GM23248 (cell line): ENCODE measurements at regions not wholly inside any gene's neighbourhood (a gene's known extent, or its start where the extent isn't known, plus 50 kb on each side); places are given as distances from the start of the nearest gene placed in this dataset.
"Not testable (repeated sequence)": the region's sequence is repeated elsewhere in the genome, so short reads cannot be mapped to it uniquely, and the experiment has no call there.

Experiments
- DNase-seq: peaks from one replicate; pipeline ENCODE4 v3.0.0-alpha.2; 2015
- H2AFZ ChIP-seq: fragments of 200-600 bp; sonication (generic); 2 replicates; pipeline ENCODE4 v1.6.1; 2016; ENCODE audit warnings: antibody characterized with exemption
- H3F3A ChIP-seq: fragments of 200-600 bp; sonication (generic); 2 replicates; pipeline ENCODE4 v1.6.1; 2016; ENCODE audit warnings: mild to moderate bottlenecking, antibody characterized with exemption, mixed run types; ENCODE audit not compliant: insufficient read depth
- H3K27ac ChIP-seq: fragments of 200-600 bp; sonication (generic); 2 replicates; pipeline ENCODE4 v1.5.1; 2016; ENCODE audit warnings: mild to moderate bottlenecking
- H3K27me3 ChIP-seq: fragments of 200-600 bp; sonication (generic); replicated peaks from 2 replicates; pipeline ENCODE4 v1.6.1; 2016; ENCODE audit warnings: mild to moderate bottlenecking; ENCODE audit not compliant: insufficient read depth
- H3K36me3 ChIP-seq: fragments of 200-600 bp; sonication (generic); 2 replicates; pipeline ENCODE4 v1.6.1; 2016; ENCODE audit warnings: low read depth, mild to moderate bottlenecking
- H3K4me1 ChIP-seq: fragments of 200-600 bp; sonication (generic); 2 replicates; pipeline ENCODE4 v1.6.1; 2016; ENCODE audit warnings: mild to moderate bottlenecking; ENCODE audit not compliant: insufficient read depth
- H3K4me2 ChIP-seq: fragments of 200-600 bp; sonication (generic); one replicate; pipeline ENCODE4 v1.6.1; 2016; ENCODE audit warnings: mild to moderate bottlenecking; ENCODE audit not compliant: unreplicated experiment
- H3K4me3 ChIP-seq: fragments of 200-600 bp; sonication (generic); 2 replicates; pipeline ENCODE4 v1.5.1; 2016; ENCODE audit warnings: mild to moderate bottlenecking
- H3K79me2 ChIP-seq: fragments of 200-600 bp; sonication (generic); 2 replicates; pipeline ENCODE4 v1.6.1; 2016; ENCODE audit warnings: mild to moderate bottlenecking; ENCODE audit not compliant: insufficient read depth
- H3K9ac ChIP-seq: fragments of 200-600 bp; sonication (generic); 2 replicates; pipeline ENCODE4 v1.6.1; 2016; ENCODE audit warnings: mild to moderate bottlenecking
- H3K9me2 ChIP-seq: fragments of 200-600 bp; sonication (generic); 2 replicates; pipeline ENCODE4 v1.6.1; 2016; ENCODE audit warnings: mixed run types, mild to moderate bottlenecking, moderate library complexity; ENCODE audit not compliant: insufficient read depth
- H3K9me3 ChIP-seq: fragments of 200-600 bp; sonication (generic); one replicate; pipeline ENCODE4 v1.6.1; 2017; ENCODE audit warnings: low read depth
- H4K20me1 ChIP-seq: fragments of 200-600 bp; sonication (generic); 2 replicates; pipeline ENCODE4 v1.6.0; 2016; ENCODE audit not compliant: insufficient read depth
- WGBS, 2 experiments: methylation state at CpG; one replicate each; pipeline ENCODE4 v1.1.6; 2015 to 2017; ENCODE audit warnings: low lambda C conversion rate in 2 of 2, low coverage in 1 of 2; ENCODE audit errors: missing lambda C conversion rate in 2 of 2; 5-methylcytosine and 5-hydroxymethylcytosine counted together
- in situ Hi-C: fragments of 300-500 bp; cut with MboI; formaldehyde crosslinking; loops from 2 replicates; pipeline ENCODE4 v1.15.0; 2020

GRCh38 chr9:40991100-40991740 lies 137.3 kb downstream of the FOXD4L6 start:
- WGBS, 2 experiments: 39 to 42% methylated on average over 20 of the region's 20 CpGs
- DNase-seq, in situ Hi-C loops, H4K20me1 ChIP-seq, H3K36me3 ChIP-seq, H3K9me2 ChIP-seq, H3K9me3 ChIP-seq, H3F3A ChIP-seq, H3K27me3 ChIP-seq: not testable (repeated sequence)
- peak overlapping the region; percentile 78 for H3K4me2 ChIP-seq
- H3K9ac ChIP-seq: peak overlapping the region; percentile 94
- H2AFZ ChIP-seq: peak overlapping the region; percentile 93
- peaks cover 33% of the 10 kb centered on the region for H3K79me2 ChIP-seq
- H3K4me3 ChIP-seq: peak overlapping the region; percentile 99
- peak overlapping the region; percentile 88 for H3K27ac ChIP-seq
- peaks cover 20% of the 10 kb centered on the region for H3K4me1 ChIP-seq

- H3K27ac ChIP-seq, DNase-seq, H3K79me2 ChIP-seq, H3K9me3 ChIP-seq, H3K9ac ChIP-seq, H3F3A ChIP-seq, H3K4me3 ChIP-seq, in situ Hi-C loops, H3K4me2 ChIP-seq, H2AFZ ChIP-seq, H4K20me1 ChIP-seq, H3K9me2 ChIP-seq, H3K4me1 ChIP-seq, H3K27me3 ChIP-seq, H3K36me3 ChIP-seq: not testable (repeated sequence)
- 77 to 81% methylated on average over 2 of the region's 2 CpGs for WGBS, 2 experiments
Observed at GRCh38 chr9:40986332-40986731, 142.1 kb downstream of the FOXD4L6 start.

DNA sequence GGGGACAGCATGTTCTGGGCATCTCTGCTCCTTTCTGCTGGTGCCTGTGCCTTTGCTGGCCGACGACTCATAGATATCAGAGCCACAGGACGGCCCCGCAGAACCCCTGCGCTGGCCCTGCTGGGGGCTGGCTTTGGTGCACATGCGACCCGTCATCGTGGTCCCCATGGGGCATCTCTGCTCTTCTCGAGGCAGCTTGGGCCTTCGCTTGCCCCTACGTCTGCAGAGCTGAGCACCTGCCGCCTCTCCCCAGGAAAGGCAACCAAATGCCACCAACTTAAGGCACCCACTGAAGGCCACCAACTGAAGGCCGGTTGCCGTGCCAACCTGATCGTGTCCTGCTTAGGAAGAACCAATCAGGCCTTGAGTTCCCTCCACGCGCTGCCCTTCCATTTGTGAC lies 153.1 kb downstream of the FOXD4L6 start:
- DNase-seq, H3F3A ChIP-seq, H3K9ac ChIP-seq, in situ Hi-C loops, H3K27ac ChIP-seq, H3K4me3 ChIP-seq, H3K27me3 ChIP-seq, H3K4me1 ChIP-seq, H3K9me3 ChIP-seq, H3K4me2 ChIP-seq, H3K79me2 ChIP-seq, H2AFZ ChIP-seq, H4K20me1 ChIP-seq, H3K36me3 ChIP-seq, H3K9me2 ChIP-seq: not testable (repeated sequence)
- 83% methylated on average over 17 of the region's 17 CpGs for whole genome bisulfite sequencing, 2 experiments

GRCh38 chr9:40974912-40975311 lies 153.6 kb downstream of the FOXD4L6 start:
- H4K20me1 ChIP-seq, H2AFZ ChIP-seq, H3K27ac ChIP-seq, H3K9me3 ChIP-seq, H3K4me1 ChIP-seq, H3K9ac ChIP-seq, H3K4me3 ChIP-seq, H3K27me3 ChIP-seq, H3K4me2 ChIP-seq, H3K79me2 ChIP-seq, DNase-seq, H3K9me2 ChIP-seq, H3K36me3 ChIP-seq, in situ Hi-C loops, H3F3A ChIP-seq: not testable (repeated sequence)
- WGBS, 2 experiments: 72 to 73% methylated on average over 10 of the region's 10 CpGs

- H3K4me1 ChIP-seq, H3K79me2 ChIP-seq, H3K9me2 ChIP-seq, H3K9me3 ChIP-seq, DNase-seq, H3F3A ChIP-seq, H3K9ac ChIP-seq, H2AFZ ChIP-seq, H3K27ac ChIP-seq, H3K4me2 ChIP-seq, H4K20me1 ChIP-seq, H3K27me3 ChIP-seq, H3K36me3 ChIP-seq, H3K4me3 ChIP-seq, in situ Hi-C loops: not testable (repeated sequence)
- WGBS, 2 experiments: 50 to 51% methylated on average over 3 of the region's 3 CpGs
Observed at GRCh38 chr9:40971773-40972172, 156.7 kb downstream of the FOXD4L6 start.

GRCh38 chr9:40970340-40970739 lies 158.1 kb downstream of the FOXD4L6 start:
- H3K9me2 ChIP-seq, H3K36me3 ChIP-seq, H4K20me1 ChIP-seq, H3K9ac ChIP-seq, H3K27ac ChIP-seq, H3F3A ChIP-seq, H3K4me3 ChIP-seq, H3K9me3 ChIP-seq, in situ Hi-C loops, H2AFZ ChIP-seq, H3K4me2 ChIP-seq, H3K4me1 ChIP-seq, H3K79me2 ChIP-seq, DNase-seq, H3K27me3 ChIP-seq: not testable (repeated sequence)
- WGBS, 2 experiments: 38 to 42% methylated on average over 5 of the region's 5 CpGs

GRCh38 chr9:40962461-40962860 lies 166.0 kb downstream of the FOXD4L6 start:
- H4K20me1 ChIP-seq, H3K79me2 ChIP-seq, H3K36me3 ChIP-seq, H3F3A ChIP-seq, H3K4me2 ChIP-seq, H3K9ac ChIP-seq, H3K4me3 ChIP-seq, H3K4me1 ChIP-seq, H3K9me3 ChIP-seq, in situ Hi-C loops, H3K27me3 ChIP-seq, H2AFZ ChIP-seq, DNase-seq, H3K27ac ChIP-seq, H3K9me2 ChIP-seq: not testable (repeated sequence)
- WGBS, 2 experiments: 51 to 54% methylated on average over 4 of the region's 6 CpGs

GRCh38 chr9:40951876-40952494 lies 176.5 kb downstream of the FOXD4L6 start:
- H3K9me3 ChIP-seq, H2AFZ ChIP-seq, H3K79me2 ChIP-seq, DNase-seq, H3K4me1 ChIP-seq, H3K36me3 ChIP-seq, H3K27me3 ChIP-seq, H4K20me1 ChIP-seq, H3F3A ChIP-seq, H3K4me2 ChIP-seq, H3K9me2 ChIP-seq, H3K27ac ChIP-seq, in situ Hi-C loops, H3K9ac ChIP-seq, H3K4me3 ChIP-seq: not testable (repeated sequence)
- 75 to 78% methylated on average over 17 of the region's 17 CpGs for WGBS, 2 experiments
